ENCODE measurements at regions not wholly inside any gene's neighbourhood (a gene's known extent, or its start where the extent isn't known, plus 50 kb on each side); places are given as distances from the start of the nearest gene placed in this dataset.

- H3K36me3 ChIP-seq = no peaks in the 10 kb centered on the region
- peak; percentile 38 for DNase-seq
- H3K27me3 ChIP-seq (ENCODE audit: insufficient read depth, low read depth, severe bottlenecking) = no peaks in the 10 kb centered on the region
- no peak for TF ChIP-seq CTCF (IDR thresholded peaks at IDR 0.05; ENCODE audit: low read depth, low read length)
- H3K4me3 ChIP-seq (ENCODE audit: low read depth, low read length) = no peak overlapping the region
- H3K27ac ChIP-seq = no peak overlapping the region
- no peaks in the 10 kb centered on the region for H3K9me3 ChIP-seq (ENCODE audit: severe bottlenecking)
Measured at GRCh38 chr15:70418943-70419342, 321.2 kb upstream of the TLE3 start.

DNA sequence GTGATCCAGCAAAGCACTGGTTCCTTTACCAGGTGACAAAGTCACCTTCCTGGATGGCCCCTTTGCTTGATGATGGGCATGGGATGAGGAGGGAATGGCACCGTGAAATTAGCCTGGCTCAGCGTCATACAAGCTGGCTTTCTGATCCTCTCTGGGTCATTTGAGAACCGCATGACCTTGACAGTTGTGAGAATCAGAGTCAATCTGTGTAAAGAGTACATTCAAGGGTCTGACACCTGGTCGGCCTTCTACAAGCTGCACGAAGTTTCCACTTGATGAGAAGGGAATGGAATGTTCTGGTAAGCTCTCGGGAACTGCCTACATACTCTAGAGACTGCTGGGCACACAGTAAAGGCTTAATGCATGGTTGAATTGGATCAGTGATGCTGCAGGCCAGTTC, 319.8 kb upstream of the TLE3 start:
- H3K27me3 ChIP-seq (ENCODE audit: insufficient read depth, low read depth, severe bottlenecking) = no peaks in the 10 kb centered on the region
- H3K9me3 ChIP-seq (ENCODE audit: severe bottlenecking) = no peaks in the 10 kb centered on the region
- no peak overlapping the region for H3K27ac ChIP-seq
- H3K36me3 ChIP-seq = no peaks in the 10 kb centered on the region
- DNase-seq = no peak
- no peak for TF ChIP-seq CTCF (IDR thresholded peaks at IDR 0.05; ENCODE audit: low read depth, low read length)
- H3K4me3 ChIP-seq (ENCODE audit: low read depth, low read length) = no peak overlapping the region

DNA sequence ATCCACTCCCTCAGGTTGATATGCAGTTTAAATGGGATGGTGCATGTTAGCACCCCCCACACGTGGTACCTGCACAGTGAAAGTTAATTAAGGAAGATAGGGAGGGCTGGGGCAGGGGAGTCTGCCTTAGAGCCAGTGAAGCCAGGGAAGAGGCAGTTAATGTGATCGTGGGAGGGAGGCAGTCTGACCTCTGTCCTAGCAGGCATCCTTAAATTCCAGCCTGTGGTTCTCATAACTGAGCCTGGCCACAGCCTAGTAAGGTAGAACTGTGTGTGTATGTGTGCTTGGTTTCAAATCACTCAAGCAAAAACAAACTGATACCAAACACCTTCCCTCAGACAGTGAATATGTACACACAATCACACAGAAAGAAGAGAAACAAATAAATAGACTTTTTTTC, 319.1 kb upstream of the TLE3 start:
- Histone ChIP-seq H3K36me3 (no peaks in the 10 kb centered on the region), H3K27ac (no peak overlapping the region), H3K9me3 (ENCODE audit: severe bottlenecking) (no peaks in the 10 kb centered on the region), H3K4me3 (ENCODE audit: low read depth, low read length) (no peak overlapping the region), H3K27me3 (ENCODE audit: insufficient read depth, low read depth, severe bottlenecking) (no peaks in the 10 kb centered on the region)
- DNase-seq = no peak
- no peak for TF ChIP-seq CTCF (IDR thresholded peaks at IDR 0.05; ENCODE audit: low read depth, low read length)

DNA sequence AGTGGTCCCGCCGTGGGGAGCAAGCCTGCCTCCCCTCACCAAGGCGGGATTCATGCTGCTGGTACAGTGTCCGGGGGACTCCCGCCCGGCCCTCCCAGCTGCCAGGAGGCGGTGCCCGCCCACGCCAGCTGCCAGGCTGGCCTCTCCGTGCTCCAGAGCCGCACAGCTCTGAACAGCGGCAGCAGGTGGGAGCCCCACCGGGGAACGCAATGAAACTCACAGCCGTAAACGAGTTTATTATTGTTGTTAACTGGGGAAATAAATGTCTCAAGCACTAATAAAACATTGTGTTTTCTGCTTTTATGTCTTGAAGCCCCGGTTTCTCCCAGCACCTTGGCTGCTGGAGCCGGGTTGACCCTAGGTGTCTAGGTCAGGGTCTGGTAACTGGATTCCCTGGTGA, 317.7 kb upstream of the TLE3 start:
- Histone ChIP-seq H3K4me3 (ENCODE audit: low read depth, low read length) (no peak overlapping the region), H3K27me3 (ENCODE audit: insufficient read depth, low read depth, severe bottlenecking) (no peaks in the 10 kb centered on the region), H3K36me3 (no peaks in the 10 kb centered on the region), H3K27ac (no peak overlapping the region), H3K9me3 (ENCODE audit: severe bottlenecking) (no peaks in the 10 kb centered on the region)
- no peak for TF ChIP-seq CTCF (IDR thresholded peaks at IDR 0.05; ENCODE audit: low read depth, low read length)
- DNase-seq = no peak

DNA sequence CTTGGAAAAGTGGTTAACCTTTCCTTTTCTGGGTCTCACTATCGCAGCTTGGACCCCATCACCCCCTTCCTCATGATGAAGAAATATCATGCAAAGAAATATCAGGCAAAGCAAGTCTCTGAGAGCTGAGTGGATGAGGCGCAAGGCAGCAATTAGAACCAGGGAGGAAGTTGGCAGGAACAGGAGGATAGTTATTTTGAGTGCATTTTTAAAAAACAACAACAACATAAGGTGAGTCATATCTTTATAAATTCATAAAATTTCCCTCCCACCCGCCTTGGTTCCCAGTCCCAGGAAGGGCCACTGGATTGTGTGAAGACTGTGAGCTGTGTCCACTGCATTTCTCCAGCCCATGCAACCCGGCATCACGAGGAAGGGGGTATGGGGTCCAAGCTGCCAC, 316.9 kb upstream of the TLE3 start:
- Histone ChIP-seq H3K27me3 (ENCODE audit: insufficient read depth, low read depth, severe bottlenecking) (no peaks in the 10 kb centered on the region), H3K9me3 (ENCODE audit: severe bottlenecking) (no peaks in the 10 kb centered on the region), H3K27ac (no peak overlapping the region), H3K4me3 (ENCODE audit: low read depth, low read length) (no peak overlapping the region), H3K36me3 (no peaks in the 10 kb centered on the region)
- no peak for TF ChIP-seq CTCF (IDR thresholded peaks at IDR 0.05; ENCODE audit: low read depth, low read length)
- no peak for DNase-seq

- Histone ChIP-seq H3K27me3 (ENCODE audit: insufficient read depth, low read depth, severe bottlenecking) (no peaks in the 10 kb centered on the region), H3K4me3 (ENCODE audit: low read depth, low read length) (no peak overlapping the region), H3K9me3 (ENCODE audit: severe bottlenecking) (peaks cover 12% of the 10 kb centered on the region), H3K36me3 (no peaks in the 10 kb centered on the region), H3K27ac (no peak overlapping the region)
- DNase-seq = no peak
- no peak for TF ChIP-seq CTCF (IDR thresholded peaks at IDR 0.05; ENCODE audit: low read depth, low read length)
Measured at GRCh38 chr15:70412794-70413193, 315.1 kb upstream of the TLE3 start.

Data from WERI-Rb-1 (cell line).